DLD1 (cell line): ENCODE measurements at regions not wholly inside any gene's neighbourhood (a gene's known extent, or its start where the extent isn't known, plus 50 kb on each side); places are given as distances from the start of the nearest gene placed in this dataset.
"Not testable (repeated sequence)": the region's sequence is repeated elsewhere in the genome, so short reads cannot be mapped to it uniquely, and the experiment has no call there.

Experiments
- in situ Hi-C: cut with HindIII; loops from 2 replicates; pipeline ENCODE4 v1.10.0; 2017; ENCODE audit warnings: low sequenced_read_pairs

DNA sequence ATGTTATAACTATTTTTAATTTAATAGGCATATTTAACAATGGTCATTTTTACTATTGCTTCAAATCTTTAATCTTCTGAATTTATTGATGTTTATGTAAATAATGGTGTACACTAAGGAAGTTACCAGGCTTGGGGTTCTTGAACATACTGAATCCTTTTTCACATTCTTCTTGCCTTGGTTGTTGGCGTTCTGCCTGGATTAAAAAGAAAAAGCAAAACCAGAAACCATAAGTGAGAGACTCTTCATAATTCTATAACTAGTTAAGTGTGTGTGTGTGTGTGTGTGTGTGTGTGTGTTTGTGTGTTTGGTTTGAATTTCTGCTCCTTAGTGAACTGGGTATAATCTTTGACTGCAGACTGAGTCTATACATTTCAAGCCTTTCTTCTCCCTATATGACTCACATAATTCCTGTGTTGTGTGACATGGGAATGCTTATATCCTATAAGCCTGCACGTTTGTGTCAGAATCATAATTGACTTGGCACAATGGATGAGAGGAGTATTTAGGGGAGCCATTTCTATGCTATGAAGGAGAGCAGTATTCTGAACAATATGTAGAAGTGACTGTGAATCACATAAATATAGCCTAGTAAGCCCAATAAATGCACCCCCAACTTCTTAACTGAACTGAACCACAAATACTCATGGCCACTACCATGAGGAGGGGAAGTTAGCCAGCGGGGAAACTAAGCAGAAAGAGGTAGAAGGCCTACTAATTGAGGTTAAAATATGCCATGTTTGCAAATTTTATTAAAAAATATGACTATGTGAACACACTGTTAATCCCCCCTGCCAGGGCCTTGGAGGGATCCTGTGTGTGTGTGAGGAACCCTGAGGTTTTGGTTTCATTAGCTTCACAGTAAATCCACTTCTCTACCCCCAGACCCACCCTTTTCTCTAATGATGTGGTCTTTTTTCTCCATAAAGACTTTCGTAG is 425.5 kb downstream of the BCKDHB start:
- in situ Hi-C loops, result no loop called here

DNA sequence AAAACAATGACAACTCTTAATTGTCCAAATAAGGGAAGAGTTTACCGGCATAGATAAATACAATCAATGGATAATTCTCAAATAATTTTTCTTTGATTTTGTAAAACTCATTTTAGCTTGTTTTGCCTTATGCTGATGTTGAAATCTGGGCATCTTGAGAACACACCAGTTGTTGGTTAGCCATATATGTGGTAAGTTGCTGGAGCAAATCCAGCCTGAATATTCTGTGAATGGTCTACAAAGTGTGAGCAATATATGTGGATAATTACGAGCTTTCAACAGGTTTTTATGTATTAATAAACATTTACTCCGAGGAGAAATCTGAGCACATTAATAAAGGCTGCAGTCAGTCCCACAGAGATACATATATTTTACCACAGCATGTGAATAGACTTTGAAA is 423.6 kb downstream of the BCKDHB start:
- in situ Hi-C loops, result no loop called here

DNA sequence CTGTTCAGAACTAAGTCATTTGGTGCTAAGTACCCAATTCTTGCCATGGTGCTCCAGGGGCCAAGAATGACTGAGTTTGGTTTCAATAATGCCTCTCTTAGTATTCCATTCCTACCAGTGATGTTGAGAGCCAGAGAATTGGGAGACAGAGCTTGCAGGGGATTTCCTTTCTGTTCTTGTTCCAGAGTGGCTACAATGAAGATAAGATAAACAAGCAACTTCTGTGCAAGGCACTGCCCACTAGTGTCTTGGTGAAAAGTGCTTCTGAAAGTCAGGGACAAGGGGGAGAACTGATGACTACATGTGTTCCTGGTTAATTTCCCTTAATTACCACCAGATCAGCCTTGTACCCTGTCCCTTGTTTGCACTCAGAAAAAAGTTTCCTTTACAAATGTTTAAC is 421.6 kb downstream of the BCKDHB start:
- in situ Hi-C loops, result no loop called here

DNA sequence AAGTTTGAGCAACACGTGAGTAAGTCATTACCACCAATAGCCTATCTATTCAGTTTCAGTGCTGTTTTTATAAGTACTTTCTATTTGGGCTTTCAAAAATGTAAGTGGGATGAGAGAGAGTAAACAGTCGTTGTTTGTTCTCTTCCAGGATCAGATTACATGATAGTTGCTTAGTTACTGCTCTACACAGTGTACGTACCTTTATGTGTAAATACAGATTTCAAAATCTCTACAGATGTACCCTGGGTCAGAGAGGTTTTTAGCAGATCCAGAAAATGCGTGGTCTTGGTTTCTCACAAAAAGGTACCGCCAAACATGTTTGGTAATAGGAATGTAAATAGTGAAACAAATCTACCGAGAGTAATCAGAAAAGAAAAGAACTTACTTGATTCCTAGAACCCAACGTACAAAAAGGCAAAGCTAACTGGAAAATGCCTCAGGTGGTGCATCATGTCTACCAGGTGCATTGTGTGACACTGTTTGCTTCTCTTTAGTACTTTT is 421.1 kb downstream of the BCKDHB start:
- in situ Hi-C loops, result no loop called here

DNA sequence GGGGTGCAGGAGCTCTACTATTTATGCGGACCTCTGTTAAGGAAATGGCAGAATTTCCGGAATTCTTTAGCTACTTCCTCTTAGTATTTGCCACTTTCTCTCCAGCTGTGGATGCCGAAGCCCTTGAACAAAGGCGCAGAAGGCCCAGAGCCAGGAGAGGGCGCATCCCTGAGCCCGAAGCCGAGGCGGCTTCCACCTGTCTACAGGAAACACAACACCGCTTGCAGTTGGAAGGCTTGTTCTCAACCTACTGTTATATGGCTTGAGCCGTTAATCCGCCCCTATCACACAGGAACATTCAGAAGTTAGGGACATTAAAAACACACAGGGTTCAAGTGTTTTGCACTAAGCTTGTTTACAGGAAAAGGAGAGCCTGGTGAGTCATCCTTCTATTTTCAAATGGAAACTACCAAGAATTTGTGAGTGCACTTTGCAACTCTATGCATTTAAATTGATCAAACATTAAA is 417.1 kb downstream of the BCKDHB start:
- in situ Hi-C loops, result no loop called here

DNA sequence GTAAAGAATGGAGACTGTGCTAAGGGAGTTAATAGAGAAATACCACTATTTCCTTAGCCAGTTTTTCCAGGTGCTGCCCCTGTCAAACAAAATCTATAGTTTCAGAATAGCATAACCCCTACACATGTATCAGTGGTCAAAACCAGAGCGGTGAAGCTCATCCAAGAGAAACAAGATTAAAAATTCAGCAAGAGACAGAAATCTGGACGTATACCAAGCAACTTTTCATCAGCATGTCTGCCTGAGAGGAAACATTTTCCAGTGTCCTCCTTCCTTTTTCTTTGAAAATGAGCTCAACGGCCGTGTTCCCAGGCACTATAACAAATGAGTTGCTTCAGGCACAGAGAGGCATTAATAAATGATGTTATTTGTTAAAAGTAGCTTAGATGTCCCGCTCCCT is 416.5 kb downstream of the BCKDHB start:
- in situ Hi-C loops, result no loop called here

DNA sequence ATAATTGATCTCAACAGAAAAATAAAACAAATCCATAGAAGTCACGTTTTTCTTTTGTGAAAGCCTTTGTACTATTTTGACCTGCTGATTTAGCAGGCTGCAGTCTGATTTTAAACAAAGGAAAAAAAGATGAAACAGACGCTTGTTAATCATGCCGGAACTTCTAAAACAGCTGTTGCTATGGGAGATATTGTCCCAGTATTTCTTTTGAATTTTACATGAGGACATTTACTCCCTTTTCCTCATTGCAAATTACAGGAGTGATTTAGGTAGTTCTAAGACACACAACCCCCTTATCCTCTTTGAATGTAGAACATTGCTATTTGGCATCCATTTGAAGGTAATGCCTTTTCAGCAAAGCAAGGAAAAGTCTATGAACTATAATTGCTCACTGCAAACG is 416.1 kb downstream of the BCKDHB start:
- in situ Hi-C loops, result no loop called here

DNA sequence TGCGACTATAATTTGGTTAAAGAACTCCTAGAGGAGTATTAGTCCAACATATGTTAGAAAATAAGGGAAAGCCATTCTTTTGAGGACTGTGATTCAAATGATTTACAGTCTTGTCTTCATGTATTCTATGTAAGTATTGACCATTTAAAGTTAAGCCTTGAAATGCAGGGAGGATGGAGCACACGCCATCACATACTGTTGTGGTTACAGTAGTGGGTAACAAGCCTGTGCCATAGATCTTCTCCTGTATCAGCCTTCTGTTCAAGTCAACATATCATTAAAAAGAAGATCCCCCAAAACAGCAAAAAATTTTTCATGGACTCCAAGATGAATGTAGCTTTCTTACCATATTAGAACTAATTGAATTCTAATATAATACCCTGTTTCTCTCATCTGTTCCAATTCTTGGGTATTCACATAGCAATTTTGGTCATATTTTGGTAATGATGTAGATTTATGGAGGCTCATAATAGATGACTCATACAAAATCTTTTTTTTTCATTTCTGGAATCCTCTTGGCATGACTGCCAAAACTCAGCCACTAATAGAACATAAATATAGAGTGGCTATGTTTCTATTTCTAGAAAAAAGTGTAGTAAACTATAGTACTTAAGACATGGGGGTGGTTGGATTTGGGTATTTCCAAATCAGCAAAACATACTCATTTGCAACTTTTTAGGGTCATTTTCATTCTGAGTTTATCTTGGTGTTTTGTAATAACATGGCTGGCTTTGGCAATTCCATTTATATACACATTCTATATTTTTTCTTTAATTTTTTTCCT is 413.5 kb downstream of the BCKDHB start:
- in situ Hi-C loops, result no loop called here

DNA sequence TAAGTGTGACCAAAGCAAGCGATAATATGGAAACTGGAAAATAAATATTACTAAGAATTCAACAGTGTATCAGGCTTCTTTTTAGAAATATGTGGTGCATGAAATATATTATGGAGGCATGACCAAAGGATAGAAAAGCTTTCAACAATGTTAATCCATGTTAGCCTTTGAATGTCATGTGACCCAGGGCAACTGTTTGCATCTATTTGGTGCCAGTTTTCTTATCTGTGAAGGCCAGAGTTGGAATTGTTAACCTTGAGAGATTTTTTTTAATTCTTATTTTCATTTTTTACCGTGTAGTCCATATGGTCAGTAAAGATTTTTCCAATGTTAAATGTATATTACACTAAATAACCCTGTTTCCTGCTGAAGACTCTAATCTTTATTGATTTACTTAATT is 411.1 kb downstream of the BCKDHB start:
- in situ Hi-C loops, result no loop called here

DNA sequence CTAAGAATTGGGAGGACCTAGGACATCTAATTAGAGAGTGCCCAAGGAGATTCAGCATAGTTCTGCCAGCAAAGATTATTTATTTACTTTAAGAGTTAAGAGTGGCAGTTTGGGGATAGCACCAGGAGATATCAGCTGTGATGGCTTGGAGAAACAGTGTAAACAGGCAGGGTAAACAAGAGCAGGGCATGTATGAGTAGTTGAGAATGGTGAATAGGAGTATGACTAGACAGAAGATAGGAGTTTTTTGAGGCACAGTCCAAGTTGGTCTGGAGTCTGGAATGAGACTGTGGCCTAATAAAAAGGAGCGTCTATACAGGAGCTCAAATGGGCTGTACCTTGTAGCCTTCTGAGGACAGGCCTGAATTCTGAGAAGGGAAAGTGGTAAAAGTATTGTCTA is 404.1 kb downstream of the BCKDHB start:
- in situ Hi-C loops, result not testable (repeated sequence)

DNA sequence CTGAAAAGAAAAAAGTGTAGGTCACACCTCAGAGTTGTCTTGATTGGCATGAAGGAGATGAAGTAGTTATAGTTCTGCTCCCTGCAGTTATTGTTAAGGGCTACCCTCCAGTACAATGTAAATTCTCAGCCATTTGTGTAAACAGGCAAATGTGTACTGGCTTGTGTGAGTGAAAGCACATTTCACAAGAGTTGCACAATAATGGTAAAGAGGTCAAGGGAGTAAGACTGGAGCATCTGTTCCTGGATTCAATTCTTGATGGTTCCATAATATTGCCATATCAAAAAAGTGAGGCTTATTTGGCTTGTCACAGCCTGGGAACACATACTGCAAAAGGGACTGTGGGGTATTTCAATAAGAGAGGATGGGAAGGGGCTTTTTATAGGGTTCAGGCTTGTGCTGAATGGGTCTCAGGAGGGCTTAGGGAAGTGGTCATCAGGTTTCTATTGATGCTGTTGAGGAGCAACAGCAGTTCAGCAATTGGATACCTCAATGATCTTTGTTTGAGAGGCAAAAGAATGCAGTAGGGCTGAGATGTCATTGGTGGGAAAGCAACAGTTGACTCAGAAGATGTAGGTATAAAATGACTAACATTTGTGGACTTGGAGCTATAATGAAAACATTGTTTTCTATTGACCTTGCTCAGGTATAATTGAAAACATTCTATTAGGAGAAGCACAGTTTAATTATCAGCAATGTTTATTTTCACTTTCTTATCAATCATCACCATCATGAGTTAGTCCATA is 402.6 kb downstream of the BCKDHB start:
- in situ Hi-C loops, result no loop called here

DNA sequence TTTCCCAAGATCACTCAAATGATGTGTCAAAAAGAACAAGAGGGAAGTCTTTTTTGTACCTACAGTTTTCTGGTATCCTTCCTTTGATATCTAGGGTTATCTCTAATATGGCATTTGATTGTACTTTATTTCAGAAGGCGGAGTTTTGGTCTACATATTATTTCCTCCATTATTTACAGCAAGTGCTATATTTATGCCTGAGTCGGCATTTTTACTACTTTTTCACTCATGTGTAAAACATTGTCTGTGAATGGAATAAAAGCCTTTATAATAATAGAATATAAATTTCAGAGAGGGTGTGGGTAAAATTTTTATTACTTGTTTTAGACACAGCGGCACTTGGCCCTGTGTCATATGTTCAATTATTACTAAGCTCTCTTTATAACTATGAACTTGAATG is 398.4 kb downstream of the BCKDHB start:
- in situ Hi-C loops, result no loop called here

DNA sequence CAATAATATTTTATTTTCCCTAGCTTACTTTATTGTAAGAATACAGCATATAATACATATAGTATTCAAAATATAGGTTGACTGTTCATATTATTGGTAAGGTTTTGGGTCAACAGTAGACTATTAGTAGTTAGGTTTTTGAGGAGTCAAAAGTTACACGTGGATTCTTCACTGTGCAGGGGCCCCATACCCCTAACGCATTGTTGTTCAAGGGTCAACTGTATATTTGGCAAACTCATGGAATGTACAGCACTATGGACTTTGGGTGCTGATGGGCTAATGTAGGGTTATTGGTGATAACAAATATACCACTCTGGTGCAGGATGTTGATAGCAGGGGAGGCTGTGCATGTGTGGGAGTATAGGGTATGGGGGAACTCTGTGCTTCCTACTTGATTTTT is 397.2 kb downstream of the BCKDHB start:
- in situ Hi-C loops, result no loop called here

DNA sequence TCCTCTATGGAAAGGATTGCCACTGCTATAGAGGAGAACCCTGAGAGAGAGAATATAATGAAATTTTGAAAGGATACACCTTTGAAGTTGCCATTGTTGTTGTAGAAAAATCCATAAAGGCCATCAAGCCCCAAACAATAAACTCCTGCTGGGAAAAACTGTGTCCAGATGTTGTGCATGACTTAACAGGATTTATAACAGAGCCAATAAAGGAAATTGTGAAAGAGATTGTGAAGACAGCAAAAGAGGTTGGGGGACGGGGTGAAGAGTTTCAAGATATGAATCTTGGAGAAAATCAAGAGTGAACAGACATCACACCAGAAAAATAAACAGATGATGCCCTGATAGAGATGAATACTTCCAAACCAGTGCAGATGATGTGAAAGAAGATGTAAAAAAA is 396.4 kb downstream of the BCKDHB start:
- in situ Hi-C loops, result no loop called here

DNA sequence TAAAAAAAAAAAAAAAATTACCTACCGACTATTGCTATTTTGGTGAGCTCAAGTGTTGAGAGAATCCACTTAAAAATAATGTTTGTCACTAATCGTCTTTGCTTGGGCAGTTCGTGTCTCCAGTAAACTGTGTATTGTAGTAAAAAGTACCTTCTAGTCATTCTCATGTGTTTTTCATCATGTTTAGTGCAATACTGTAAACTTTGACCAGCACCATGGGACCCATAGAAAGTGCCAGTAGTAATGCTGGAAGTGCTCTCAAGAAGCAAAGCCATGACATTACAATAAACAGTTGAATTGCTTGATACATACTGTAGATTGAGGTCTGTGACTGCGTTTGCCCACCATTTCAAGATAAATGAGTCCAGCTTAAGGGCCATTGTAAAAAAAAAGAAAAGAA is 395.2 kb downstream of the BCKDHB start:
- in situ Hi-C loops, result no loop called here

DNA sequence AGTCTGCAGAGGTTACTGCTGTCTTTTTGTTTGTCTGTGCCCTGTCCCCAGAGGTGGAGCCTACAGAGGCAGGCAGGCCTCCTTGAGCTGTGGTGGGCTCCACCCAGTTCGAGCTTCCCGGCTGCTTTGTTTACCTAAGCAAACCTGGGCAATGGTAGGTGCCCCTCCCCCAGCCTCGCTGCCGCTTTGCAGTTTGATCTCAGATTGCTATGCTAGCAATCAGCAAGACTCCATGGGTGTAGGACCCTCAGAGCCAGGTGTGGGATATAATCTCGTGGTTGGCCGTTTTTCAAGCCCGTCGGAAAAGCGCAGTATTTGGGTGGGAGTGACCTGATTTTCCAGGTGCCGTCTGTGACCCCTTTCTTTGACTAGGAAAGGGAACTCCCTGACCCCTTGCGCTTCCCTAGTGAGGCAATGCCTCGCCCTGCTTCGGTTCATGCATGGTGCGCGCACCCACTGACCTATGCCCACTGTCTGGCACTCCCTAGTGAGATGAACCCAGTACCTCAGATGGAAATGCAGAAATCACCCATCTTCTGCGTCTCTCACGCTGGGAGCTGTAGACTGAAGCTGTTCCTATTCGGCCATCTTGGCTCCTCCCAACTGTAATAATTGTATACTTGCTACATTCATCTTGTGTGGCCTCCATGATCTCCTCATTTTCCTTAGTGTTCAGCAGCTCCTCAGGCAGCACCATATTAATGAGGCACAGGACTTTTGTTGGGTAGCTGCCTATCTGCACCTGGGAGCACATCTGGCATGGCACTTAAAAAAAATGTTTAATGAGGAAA is 391.4 kb downstream of the BCKDHB start:
- in situ Hi-C loops, result not testable (repeated sequence)

DNA sequence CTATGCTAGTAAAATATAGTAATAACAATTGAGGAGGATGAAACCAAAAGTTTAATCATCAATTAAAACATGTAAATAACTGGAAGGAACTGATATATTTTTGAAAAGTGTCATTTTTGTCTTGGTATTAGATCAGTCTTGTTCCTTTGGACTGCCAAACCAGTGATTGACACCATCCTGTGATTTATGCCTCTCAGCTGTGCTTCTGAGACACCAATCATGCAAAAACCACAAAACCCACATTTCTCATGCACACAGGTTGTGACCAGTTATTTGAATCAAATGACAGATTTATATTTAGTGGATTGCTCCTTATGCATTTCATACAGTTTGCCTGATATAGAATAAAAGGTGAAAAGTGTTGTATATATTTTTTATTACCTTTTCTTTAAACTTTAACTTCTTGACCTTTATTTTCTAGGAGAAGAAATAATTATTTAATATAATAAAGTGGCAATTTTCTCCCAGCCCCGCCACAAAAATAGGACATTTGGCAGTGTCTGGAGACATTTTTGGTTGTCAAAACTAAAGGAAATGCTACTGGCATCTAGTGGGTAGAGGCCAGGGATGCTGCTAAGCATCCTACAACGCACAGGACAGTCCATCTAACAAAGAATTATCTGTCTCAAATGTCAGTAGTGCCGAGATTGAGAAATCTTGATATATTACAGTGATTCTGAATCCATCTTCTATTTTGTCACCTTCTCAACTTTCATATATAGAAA is 383.6 kb downstream of the BCKDHB start:
- in situ Hi-C loops, result no loop called here

DNA sequence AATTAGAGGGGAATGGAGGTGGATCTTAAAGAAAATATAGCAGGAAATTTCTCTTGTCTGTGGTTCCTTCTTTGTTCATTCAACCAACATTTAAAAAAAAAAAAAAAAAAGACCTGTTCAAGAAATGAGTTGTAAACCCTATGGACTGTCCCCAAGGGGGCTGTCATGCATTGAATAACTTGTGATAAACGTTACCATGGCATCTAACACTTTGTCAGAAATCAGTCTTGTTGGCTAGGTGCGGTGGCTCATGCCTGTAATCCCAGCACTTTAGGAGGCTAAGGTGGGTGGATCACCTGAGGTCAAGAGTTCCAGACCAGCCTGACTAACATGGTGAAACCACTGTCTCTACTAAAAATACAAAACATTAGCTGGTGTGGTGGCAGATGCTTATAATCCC is 381.7 kb downstream of the BCKDHB start:
- in situ Hi-C loops, result no loop called here

DNA sequence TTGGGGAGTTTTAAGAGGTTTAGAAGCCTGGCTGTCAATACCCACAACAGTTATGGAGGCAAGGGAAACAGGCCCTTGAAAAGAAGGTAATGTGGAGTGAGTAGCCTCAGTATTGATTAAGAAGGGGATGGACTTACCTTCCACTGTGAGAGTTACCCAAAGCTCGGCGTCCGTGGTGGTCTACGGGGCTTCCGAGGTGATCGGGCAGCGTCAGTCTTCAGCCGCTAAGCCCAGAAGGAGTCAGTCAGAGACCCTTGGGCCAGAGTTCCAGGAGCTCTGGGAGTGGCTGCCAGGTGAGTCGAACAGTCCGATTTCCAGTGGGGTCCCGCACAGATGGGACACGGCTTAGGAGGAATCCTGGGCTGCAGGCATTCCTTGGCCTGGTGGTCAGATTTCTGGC is 379.0 kb downstream of the BCKDHB start:
- in situ Hi-C loops, result not testable (repeated sequence)

DNA sequence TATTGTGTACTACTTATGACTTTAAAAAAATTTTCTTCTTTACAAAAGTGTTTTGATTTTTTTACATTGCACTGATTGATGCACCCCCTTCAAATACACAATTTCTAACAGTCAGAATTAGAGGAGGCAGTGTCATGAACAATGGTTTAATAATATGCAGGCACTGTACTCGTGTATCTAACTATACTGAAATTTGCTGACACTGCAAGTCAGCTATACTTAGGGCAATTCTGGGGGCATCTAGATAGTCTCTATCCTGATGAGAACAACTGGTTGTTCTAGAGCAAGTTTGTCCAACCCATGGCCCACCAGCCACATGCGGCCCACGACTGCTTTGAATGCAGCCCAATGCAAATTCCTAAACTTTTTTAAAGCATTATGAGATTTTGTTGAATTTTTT is 375.6 kb downstream of the BCKDHB start:
- in situ Hi-C loops, result no loop called here
